Keratinocyte (primary cell): ENCODE measurements at regions not wholly inside any gene's neighbourhood (a gene's known extent, or its start where the extent isn't known, plus 50 kb on each side); places are given as distances from the start of the nearest gene placed in this dataset.

Source experiments
- DNase-seq: peaks from one replicate; pipeline ENCODE4 v3.0.0-alpha.2; 2011; ENCODE audit warnings: low read depth, missing footprints, low spot score
- FAIRE-seq: peaks from 2 replicates; lab custom pipeline; 2011; peaks lifted over from hg19 to GRCh38; lab: Jason Lieb, UNC
- H2AFZ ChIP-seq: 2 replicates; pipeline ENCODE4 v1.6.0; 2012; ENCODE audit warnings: low read length, control low read depth, inconsistent platforms; ENCODE audit not compliant: control insufficient read depth
- H3K27ac ChIP-seq: 2 replicates; pipeline ENCODE4 v1.5.1; 2011; ENCODE audit warnings: low read length; ENCODE audit not compliant: control insufficient read depth, insufficient read depth
- H3K27me3 ChIP-seq: 3 replicates; pipeline ENCODE4 v1.6.0; 2011; ENCODE audit warnings: low read length; ENCODE audit not compliant: control insufficient read depth, insufficient read depth; ENCODE audit errors: extremely low read depth
- H3K36me3 ChIP-seq, 2 experiments: 2 replicates in 1 of 2; 3 replicates in 1 of 2; pipeline ENCODE4 v1.5.1; 2011; ENCODE audit warnings: low read length in 2 of 2, mild to moderate bottlenecking in 1 of 2; ENCODE audit not compliant: control insufficient read depth in 2 of 2, insufficient read depth in 2 of 2; ENCODE audit errors: extremely low read depth in 1 of 2
- H3K4me1 ChIP-seq: 3 replicates; pipeline ENCODE4 v1.5.1; 2011; ENCODE audit warnings: low read length; ENCODE audit not compliant: control insufficient read depth, insufficient read depth; ENCODE audit errors: extremely low read depth
- H3K4me2 ChIP-seq: 3 replicates; pipeline ENCODE4 v1.6.0; 2011; ENCODE audit warnings: low read depth, low read length; ENCODE audit not compliant: control insufficient read depth, insufficient read depth; ENCODE audit errors: extremely low read depth
- H3K4me3 ChIP-seq, 3 experiments: fragments of 200-600 bp in 1 of 3; sonication (generic) in 1 of 3; 2 replicates in 2 of 3; 3 replicates in 1 of 3; pipeline ENCODE4 v1.5.1; 2011 to 2016; ENCODE audit warnings: low read length in 3 of 3, mild to moderate bottlenecking in 3 of 3, control low read depth in 2 of 3, inconsistent platforms in 1 of 3, low read depth in 1 of 3, mixed read lengths in 1 of 3, mixed run types in 1 of 3, moderate library complexity in 1 of 3; ENCODE audit not compliant: control insufficient read depth in 2 of 3, insufficient read depth in 2 of 3; ENCODE audit errors: extremely low read depth in 1 of 3
- H3K79me2 ChIP-seq: 2 replicates; pipeline ENCODE4 v1.6.0; 2012; ENCODE audit warnings: low read length; ENCODE audit not compliant: control insufficient read depth, insufficient read depth
- H3K9ac ChIP-seq: 3 replicates; pipeline ENCODE4 v1.6.0; 2011; ENCODE audit warnings: low read length; ENCODE audit not compliant: control insufficient read depth, insufficient read depth; ENCODE audit errors: extremely low read depth
- H3K9me1 ChIP-seq: 3 replicates; pipeline ENCODE4 v1.6.0; 2011; ENCODE audit warnings: low read length; ENCODE audit not compliant: control insufficient read depth, insufficient read depth; ENCODE audit errors: extremely low read depth
- H3K9me3 ChIP-seq: 2 replicates; pipeline ENCODE4 v1.5.1; 2012; ENCODE audit warnings: low read depth, low read length; ENCODE audit not compliant: control insufficient read depth
- H4K20me1 ChIP-seq: 3 replicates; pipeline ENCODE4 v1.6.0; 2011; ENCODE audit warnings: low read length; ENCODE audit not compliant: control insufficient read depth, insufficient read depth; ENCODE audit errors: extremely low read depth
- CTCF ChIP-seq, 3 experiments: IDR thresholded peaks in 1 of 3; conservative IDR thresholded peaks in 1 of 3; optimal IDR thresholded peaks in 1 of 3; 2 replicates in 2 of 3; 3 replicates in 1 of 3; pipeline versions ENCODE3 to v1.5.1; 2011; ENCODE audit warnings: low read length in 3 of 3, mild to moderate bottlenecking in 3 of 3, moderate library complexity in 2 of 3, control low read depth in 1 of 3, inconsistent platforms in 1 of 3; ENCODE audit not compliant: insufficient read depth in 2 of 3; ENCODE audit errors: extremely low read depth in 1 of 3
- EZH2 ChIP-seq: IDR thresholded peaks from one replicate; pipeline ENCODE4 v1.6.1; 2012; ENCODE audit warnings: inconsistent platforms, mild to moderate bottlenecking, low read length, moderate library complexity
- dilution Hi-C: fragments of 300-500 bp; cut with MboI; formaldehyde crosslinking; loops from one replicate; pipeline ENCODE4 v1.7.0; 2020; ENCODE audit warnings: low sequenced_read_pairs; ENCODE audit not compliant: extremely low pct_ligation_motif_present

GRCh38 chr3:132911741-132912415 is 126.3 kb upstream of the TMEM108 start:
- H2AFZ ChIP-seq: no peak overlapping the region
- FAIRE-seq: no peak

GRCh38 chr3:132907293-132907692 is 130.9 kb upstream of the TMEM108 start:
- no peaks in the 10 kb centered on the region for H3K9me1 ChIP-seq
- no peaks in the 10 kb centered on the region for H3K36me3 ChIP-seq
- H3K27ac ChIP-seq: no peak overlapping the region
- FAIRE-seq (no peak), DNase-seq (no peak)
- no peak overlapping the region for H3K9ac ChIP-seq
- TF ChIP-seq CTCF (optimal IDR thresholded peaks at IDR 0.05 in 1 of 3, IDR thresholded peaks at IDR 0.05 in 1 of 3, conservative IDR thresholded peaks at IDR 0.05 in 1 of 3; ENCODE audit: extremely low read depth in 1 of 3, insufficient read depth in 2 of 3, low read length in 3 of 3) (no peak), EZH2 (no peak)
- H3K4me2 ChIP-seq: no peak overlapping the region
- H3K27me3 ChIP-seq: no peaks in the 10 kb centered on the region
- dilution Hi-C loops: no loop called here
- no peaks in the 10 kb centered on the region for H3K79me2 ChIP-seq
- no peak overlapping the region for H2AFZ ChIP-seq
- H3K4me3 ChIP-seq: no peak overlapping the region
- H4K20me1 ChIP-seq: no peaks in the 10 kb centered on the region
- H3K9me3 ChIP-seq: no peaks in the 10 kb centered on the region
- no peaks in the 10 kb centered on the region for H3K4me1 ChIP-seq

More at GRCh38 chr3:132911741-132912415, 126.3 kb upstream of the TMEM108 start:
- H3K27me3 ChIP-seq: no peaks in the 10 kb centered on the region
- no peak for DNase-seq
- no peaks in the 10 kb centered on the region for H4K20me1 ChIP-seq
- no peaks in the 10 kb centered on the region for H3K36me3 ChIP-seq
- H3K4me3 ChIP-seq: no peak overlapping the region
- no peaks in the 10 kb centered on the region for H3K4me1 ChIP-seq
- no peaks in the 10 kb centered on the region for H3K79me2 ChIP-seq
- no peak overlapping the region for H3K27ac ChIP-seq
- no peak for TF ChIP-seq EZH2
- no peak for TF ChIP-seq CTCF (optimal IDR thresholded peaks at IDR 0.05 in 1 of 3, IDR thresholded peaks at IDR 0.05 in 1 of 3, conservative IDR thresholded peaks at IDR 0.05 in 1 of 3; ENCODE audit: extremely low read depth in 1 of 3, insufficient read depth in 2 of 3, low read length in 3 of 3)
- dilution Hi-C loops: no loop called here
- no peaks in the 10 kb centered on the region for H3K9me1 ChIP-seq
- no peak overlapping the region for H3K4me2 ChIP-seq
- no peak overlapping the region for H3K9ac ChIP-seq
- H3K9me3 ChIP-seq: no peaks in the 10 kb centered on the region
